Pons (tissue), 1 donor: ENCODE measurements at regions not wholly inside any gene's neighbourhood (a gene's known extent, or its start where the extent isn't known, plus 50 kb on each side); places are given as distances from the start of the nearest gene placed in this dataset.

Experiments
- DNase-seq: peaks from one replicate; pipeline ENCODE4 v3.0.0-alpha.2; 2016; ENCODE audit warnings: low spot score

GRCh38 chr12:93043192-93043876 lies 114.2 kb upstream of the EEA1 start:
- no peak for DNase-seq

- DNase-seq: no peak
Measured at GRCh38 chr12:93043877-93044209, 114.7 kb upstream of the EEA1 start.

- DNase-seq: no peak
Measured at GRCh38 chr12:93047118-93047517, 118.0 kb upstream of the EEA1 start.

- DNase-seq: no peak
Measured at GRCh38 chr12:93048656-93049055, 119.6 kb upstream of the EEA1 start.

- peak; percentile 15 for DNase-seq
Measured at GRCh38 chr12:93050026-93050747, 121.1 kb upstream of the EEA1 start.

- no peak for DNase-seq
Measured at GRCh38 chr12:93050748-93051081, 121.6 kb upstream of the EEA1 start.

- no peak for DNase-seq
Measured at GRCh38 chr12:93054021-93054420, 124.9 kb upstream of the EEA1 start.

- no peak for DNase-seq
Measured at GRCh38 chr12:93055221-93055620, 126.1 kb upstream of the EEA1 start.

GRCh38 chr12:93056971-93057535 lies 128.0 kb upstream of the EEA1 start:
- no peak for DNase-seq

GRCh38 chr12:93058280-93058679 lies 129.2 kb upstream of the EEA1 start:
- no peak for DNase-seq

GRCh38 chr12:93059288-93059687 lies 130.2 kb upstream of the EEA1 start:
- DNase-seq: no peak

- no peak for DNase-seq
Measured at GRCh38 chr12:93059925-93060665, 131.0 kb upstream of the EEA1 start.

- DNase-seq: peak; percentile 25
Measured at GRCh38 chr12:93060666-93061472, 131.8 kb upstream of the EEA1 start.

- peak; percentile 51 for DNase-seq
Measured at GRCh38 chr12:93061473-93062419, 132.7 kb upstream of the EEA1 start.

- no peak for DNase-seq
Measured at GRCh38 chr12:93065896-93066295, 136.8 kb upstream of the EEA1 start.

GRCh38 chr12:93072340-93072739 lies 143.2 kb upstream of the EEA1 start:
- no peak for DNase-seq

- no peak for DNase-seq
Measured at GRCh38 chr12:93073324-93073723, 144.2 kb upstream of the EEA1 start.

GRCh38 chr12:93078059-93078458 lies 149.0 kb upstream of the EEA1 start:
- DNase-seq: no peak

GRCh38 chr12:93078577-93078976 lies 149.5 kb upstream of the EEA1 start:
- no peak for DNase-seq

- DNase-seq: peak; percentile 83
Measured at GRCh38 chr12:93079271-93079670, 150.2 kb upstream of the EEA1 start.

- no peak for DNase-seq
Measured at GRCh38 chr12:93079976-93080375, 150.9 kb upstream of the EEA1 start.
